ENCODE measurements at regions not wholly inside any gene's neighbourhood (a gene's known extent, or its start where the extent isn't known, plus 50 kb on each side); places are given as distances from the start of the nearest gene placed in this dataset.

GRCh38 chrX:81378560-81378959, 176.7 kb downstream of the SH3BGRL start:
- Histone ChIP-seq H3K36me3 (ENCODE audit: control insufficient read depth in 2 of 2, extremely low read depth in 1 of 2, insufficient read depth in 2 of 2, low read length in 2 of 2) (no peaks in the 10 kb centered on the region), H3K79me2 (ENCODE audit: control insufficient read depth, insufficient read depth, low read length) (no peaks in the 10 kb centered on the region), H3K4me2 (ENCODE audit: insufficient read depth, low read length) (no peak overlapping the region), H3K9ac (replicated peaks; ENCODE audit: extremely low read depth, insufficient read depth, low read length) (no peak overlapping the region), H3K27ac (ENCODE audit: insufficient read depth, low read depth, low read length) (no peak overlapping the region), H2AFZ (ENCODE audit: low read depth, low read length) (no peak overlapping the region), H3K9me3 (replicated peaks; ENCODE audit: control insufficient read depth, insufficient read depth, low read length) (no peaks in the 10 kb centered on the region), H3K4me3 (replicated peaks in 1 of 3; ENCODE audit: insufficient read depth in 1 of 3, low read depth in 1 of 3, low read length in 3 of 3) (no peak overlapping the region), H3K4me1 (ENCODE audit: control insufficient read depth, extremely low read depth, insufficient read depth, low read length) (no peaks in the 10 kb centered on the region), H3K27me3 (ENCODE audit: control insufficient read depth in 2 of 2, insufficient read depth in 2 of 2, low read length in 2 of 2) (no peaks in the 10 kb centered on the region), H3K9me1 (replicated peaks; ENCODE audit: control insufficient read depth, extremely low read depth, insufficient read depth, low read length) (no peaks in the 10 kb centered on the region), H4K20me1 (replicated peaks; ENCODE audit: control insufficient read depth, extremely low read depth, insufficient read depth, low read length) (no peaks in the 10 kb centered on the region)
- DNase-seq (ENCODE audit: low read depth, low spot score) (no peak), FAIRE-seq (no peak)
- dilution Hi-C loops (cut with MboI; ENCODE audit: extremely low pct_ligation_motif_present, low sequenced_read_pairs) = no loop called here
- no TSS peak for BruUV-seq (replicated peaks)
- TF ChIP-seq EZH2 (IDR thresholded peaks at IDR 0.05; ENCODE audit: borderline replicate concordance, low read depth, low read length, severe bottlenecking) = no peak
- no peak for TF ChIP-seq GATA2 (IDR thresholded peaks at IDR 0.05; ENCODE audit: insufficient read depth, insufficient read length, low read depth, low read length)
- TF ChIP-seq CTCF (IDR thresholded peaks at IDR 0.05; ENCODE audit: extremely low read depth in 1 of 2, insufficient read depth in 1 of 2, low read depth in 1 of 2, low read length in 2 of 2) = no peak
- TF ChIP-seq MYC (IDR thresholded peaks at IDR 0.05; ENCODE audit: low read depth, low read length) = no peak
- TF ChIP-seq POLR2AphosphoS5 (IDR thresholded peaks at IDR 0.05; ENCODE audit: insufficient read depth, low read depth, low read length) = no peak
- TF ChIP-seq FOS (IDR thresholded peaks at IDR 0.05; ENCODE audit: borderline replicate concordance, insufficient read depth, low read length) = no peak
- TF ChIP-seq JUN (IDR thresholded peaks at IDR 0.05; ENCODE audit: borderline replicate concordance, insufficient read depth, insufficient read length, low read depth) = no peak
- TF ChIP-seq MAX (IDR thresholded peaks at IDR 0.05; ENCODE audit: insufficient read depth, insufficient read length) = no peak
- no peak for TF ChIP-seq POLR2A (IDR thresholded peaks at IDR 0.05; ENCODE audit: low read depth, low read length)
- CTCF ChIA-PET = interaction anchor here (1.1 to 2.5 kb wide), 5 partner anchors 10 to 501 kb away, joined by 3 to 40 read pairs (median 15); no protein-coding TSS in a partner anchor
- POLR2A ChIA-PET = no interaction called here
- intact Hi-C loops (cut with micrococcal nuclease) = loop anchor here (5.0 kb wide), 2 partner anchors 181 to 501 kb away; no protein-coding TSS in a partner anchor
